ENCODE measurements at regions not wholly inside any gene's neighbourhood (a gene's known extent, or its start where the extent isn't known, plus 50 kb on each side); places are given as distances from the start of the nearest gene placed in this dataset.

GRCh38 chr10:130479146-130479545, 343.0 kb downstream of the GLRX3 start:
- Mint-ChIP-seq H3K27ac (no peak overlapping the region), H3K4me1 (ENCODE audit: low read depth) (no peaks in the 10 kb centered on the region), H3K36me3 (ENCODE audit: low read depth) (no peaks in the 10 kb centered on the region), H3K9me3 (no peaks in the 10 kb centered on the region), H3K4me3 (no peak overlapping the region), H3K27me3 (ENCODE audit: low read depth) (no peaks in the 10 kb centered on the region)
- DNase-seq (ENCODE audit: low spot score), result no peak

- Mint-ChIP-seq H3K36me3 (ENCODE audit: low read depth) (no peaks in the 10 kb centered on the region), H3K27me3 (ENCODE audit: low read depth) (no peaks in the 10 kb centered on the region), H3K27ac (no peak overlapping the region), H3K9me3 (no peaks in the 10 kb centered on the region), H3K4me3 (no peak overlapping the region), H3K4me1 (ENCODE audit: low read depth) (no peaks in the 10 kb centered on the region)
- no peak for DNase-seq (ENCODE audit: low spot score)
Observed at GRCh38 chr10:130479926-130480325, 343.7 kb downstream of the GLRX3 start.

- Mint-ChIP-seq H3K27me3 (ENCODE audit: low read depth) (no peaks in the 10 kb centered on the region), H3K9me3 (no peaks in the 10 kb centered on the region), H3K4me3 (no peak overlapping the region), H3K27ac (no peak overlapping the region), H3K36me3 (ENCODE audit: low read depth) (no peaks in the 10 kb centered on the region), H3K4me1 (ENCODE audit: low read depth) (no peaks in the 10 kb centered on the region)
- no peak for DNase-seq (ENCODE audit: low spot score)
Observed at GRCh38 chr10:130480491-130480890, 344.3 kb downstream of the GLRX3 start.

GRCh38 chr10:130481076-130481930, 345.1 kb downstream of the GLRX3 start:
- no peak for DNase-seq (ENCODE audit: low spot score)
- no peaks in the 10 kb centered on the region for H3K4me1 Mint-ChIP-seq (ENCODE audit: low read depth)
- no peaks in the 10 kb centered on the region for H3K36me3 Mint-ChIP-seq (ENCODE audit: low read depth)
- H3K27me3 Mint-ChIP-seq (ENCODE audit: low read depth), result no peaks in the 10 kb centered on the region
- H3K9me3 Mint-ChIP-seq, result no peaks in the 10 kb centered on the region
- no peak overlapping the region for H3K27ac Mint-ChIP-seq
- H3K4me3 Mint-ChIP-seq, result no peak overlapping the region

GRCh38 chr10:130481936-130482335, 345.7 kb downstream of the GLRX3 start:
- Mint-ChIP-seq H3K4me1 (ENCODE audit: low read depth) (no peaks in the 10 kb centered on the region), H3K4me3 (no peak overlapping the region), H3K9me3 (no peaks in the 10 kb centered on the region), H3K27me3 (ENCODE audit: low read depth) (no peaks in the 10 kb centered on the region), H3K27ac (no peak overlapping the region), H3K36me3 (ENCODE audit: low read depth) (no peaks in the 10 kb centered on the region)
- no peak for DNase-seq (ENCODE audit: low spot score)

GRCh38 chr10:130483691-130484467, 347.7 kb downstream of the GLRX3 start:
- no peaks in the 10 kb centered on the region for H3K4me1 Mint-ChIP-seq (ENCODE audit: low read depth)
- H3K27ac Mint-ChIP-seq, result no peak overlapping the region
- no peaks in the 10 kb centered on the region for H3K9me3 Mint-ChIP-seq
- no peak for DNase-seq (ENCODE audit: low spot score)
- H3K27me3 Mint-ChIP-seq (ENCODE audit: low read depth), result no peaks in the 10 kb centered on the region
- no peaks in the 10 kb centered on the region for H3K36me3 Mint-ChIP-seq (ENCODE audit: low read depth)
- no peak overlapping the region for H3K4me3 Mint-ChIP-seq

GRCh38 chr10:130484468-130485180, 348.4 kb downstream of the GLRX3 start:
- DNase-seq (ENCODE audit: low spot score), result no peak
- no peaks in the 10 kb centered on the region for H3K4me1 Mint-ChIP-seq (ENCODE audit: low read depth)
- H3K4me3 Mint-ChIP-seq, result no peak overlapping the region
- no peaks in the 10 kb centered on the region for H3K27me3 Mint-ChIP-seq (ENCODE audit: low read depth)
- no peak overlapping the region for H3K27ac Mint-ChIP-seq
- no peaks in the 10 kb centered on the region for H3K36me3 Mint-ChIP-seq (ENCODE audit: low read depth)
- H3K9me3 Mint-ChIP-seq, result no peaks in the 10 kb centered on the region

- DNase-seq (ENCODE audit: low spot score), result no peak
- no peak overlapping the region for H3K27ac Mint-ChIP-seq
- no peak overlapping the region for H3K4me3 Mint-ChIP-seq
- no peaks in the 10 kb centered on the region for H3K27me3 Mint-ChIP-seq (ENCODE audit: low read depth)
- H3K9me3 Mint-ChIP-seq, result no peaks in the 10 kb centered on the region
- H3K4me1 Mint-ChIP-seq (ENCODE audit: low read depth), result no peaks in the 10 kb centered on the region
- no peaks in the 10 kb centered on the region for H3K36me3 Mint-ChIP-seq (ENCODE audit: low read depth)
Observed at GRCh38 chr10:130485236-130485957, 349.2 kb downstream of the GLRX3 start.

GRCh38 chr10:130485958-130486895, 350.0 kb downstream of the GLRX3 start:
- Mint-ChIP-seq H3K4me1 (ENCODE audit: low read depth) (no peaks in the 10 kb centered on the region), H3K27me3 (ENCODE audit: low read depth) (no peaks in the 10 kb centered on the region), H3K36me3 (ENCODE audit: low read depth) (no peaks in the 10 kb centered on the region), H3K27ac (no peak overlapping the region), H3K9me3 (no peaks in the 10 kb centered on the region), H3K4me3 (no peak overlapping the region)
- no peak for DNase-seq (ENCODE audit: low spot score)

GRCh38 chr10:130486906-130487305, 350.7 kb downstream of the GLRX3 start:
- no peaks in the 10 kb centered on the region for H3K9me3 Mint-ChIP-seq
- H3K27ac Mint-ChIP-seq, result no peak overlapping the region
- no peaks in the 10 kb centered on the region for H3K36me3 Mint-ChIP-seq (ENCODE audit: low read depth)
- no peak overlapping the region for H3K4me3 Mint-ChIP-seq
- H3K4me1 Mint-ChIP-seq (ENCODE audit: low read depth), result no peaks in the 10 kb centered on the region
- no peak for DNase-seq (ENCODE audit: low spot score)
- no peaks in the 10 kb centered on the region for H3K27me3 Mint-ChIP-seq (ENCODE audit: low read depth)

- Mint-ChIP-seq H3K27me3 (ENCODE audit: low read depth) (no peaks in the 10 kb centered on the region), H3K27ac (no peak overlapping the region), H3K36me3 (ENCODE audit: low read depth) (no peaks in the 10 kb centered on the region), H3K9me3 (no peaks in the 10 kb centered on the region), H3K4me1 (ENCODE audit: low read depth) (no peaks in the 10 kb centered on the region), H3K4me3 (no peak overlapping the region)
- no peak for DNase-seq (ENCODE audit: low spot score)
Observed at GRCh38 chr10:130487566-130487965, 351.4 kb downstream of the GLRX3 start.

GRCh38 chr10:130489891-130490290, 353.7 kb downstream of the GLRX3 start:
- Mint-ChIP-seq H3K4me3 (no peak overlapping the region), H3K4me1 (ENCODE audit: low read depth) (no peaks in the 10 kb centered on the region), H3K27ac (no peak overlapping the region), H3K27me3 (ENCODE audit: low read depth) (no peaks in the 10 kb centered on the region), H3K9me3 (no peaks in the 10 kb centered on the region), H3K36me3 (ENCODE audit: low read depth) (no peaks in the 10 kb centered on the region)
- no peak for DNase-seq (ENCODE audit: low spot score)
